ENCODE measurements at regions not wholly inside any gene's neighbourhood (a gene's known extent, or its start where the extent isn't known, plus 50 kb on each side); places are given as distances from the start of the nearest gene placed in this dataset.

GRCh38 chr10:130485236-130485957, 349.2 kb downstream of the GLRX3 start:
- no peak for TF ChIP-seq CTCF (IDR thresholded peaks at IDR 0.05; ENCODE audit: insufficient read depth, low read length, poor library complexity, severe bottlenecking)
- DNase-seq (ENCODE audit: extremely low read depth, insufficient read length) = no peak

GRCh38 chr10:130485958-130486895, 350.0 kb downstream of the GLRX3 start:
- TF ChIP-seq CTCF (IDR thresholded peaks at IDR 0.05; ENCODE audit: insufficient read depth, low read length, poor library complexity, severe bottlenecking) = no peak
- DNase-seq (ENCODE audit: extremely low read depth, insufficient read length) = no peak

More at GRCh38 chr10:130485236-130485957, 349.2 kb downstream of the GLRX3 start:
- H3K36me3 ChIP-seq (ENCODE audit: control insufficient read depth, insufficient read depth, low read length) = no peaks in the 10 kb centered on the region
- H3K27me3 ChIP-seq (replicated peaks; ENCODE audit: control insufficient read depth, insufficient read depth, low read length) = no peaks in the 10 kb centered on the region
- no peak overlapping the region for H3K4me3 ChIP-seq (replicated peaks; ENCODE audit: low read depth, low read length)

GRCh38 chr10:130486906-130487305, 350.7 kb downstream of the GLRX3 start:
- TF ChIP-seq CTCF (IDR thresholded peaks at IDR 0.05; ENCODE audit: insufficient read depth, low read length, poor library complexity, severe bottlenecking) = no peak
- no peak for DNase-seq (ENCODE audit: extremely low read depth, insufficient read length)
- H3K4me3 ChIP-seq (replicated peaks; ENCODE audit: low read depth, low read length) = no peak overlapping the region
- H3K27me3 ChIP-seq (replicated peaks; ENCODE audit: control insufficient read depth, insufficient read depth, low read length) = no peaks in the 10 kb centered on the region
- H3K36me3 ChIP-seq (ENCODE audit: control insufficient read depth, insufficient read depth, low read length) = no peaks in the 10 kb centered on the region

More at GRCh38 chr10:130485958-130486895, 350.0 kb downstream of the GLRX3 start:
- Histone ChIP-seq H3K36me3 (ENCODE audit: control insufficient read depth, insufficient read depth, low read length) (no peaks in the 10 kb centered on the region), H3K4me3 (replicated peaks; ENCODE audit: low read depth, low read length) (no peak overlapping the region), H3K27me3 (replicated peaks; ENCODE audit: control insufficient read depth, insufficient read depth, low read length) (no peaks in the 10 kb centered on the region)

GRCh38 chr10:130487566-130487965, 351.4 kb downstream of the GLRX3 start:
- no peak for DNase-seq (ENCODE audit: extremely low read depth, insufficient read length)
- no peaks in the 10 kb centered on the region for H3K36me3 ChIP-seq (ENCODE audit: control insufficient read depth, insufficient read depth, low read length)
- no peak for TF ChIP-seq CTCF (IDR thresholded peaks at IDR 0.05; ENCODE audit: insufficient read depth, low read length, poor library complexity, severe bottlenecking)
- no peaks in the 10 kb centered on the region for H3K27me3 ChIP-seq (replicated peaks; ENCODE audit: control insufficient read depth, insufficient read depth, low read length)
- H3K4me3 ChIP-seq (replicated peaks; ENCODE audit: low read depth, low read length) = no peak overlapping the region

GRCh38 chr10:130489891-130490290, 353.7 kb downstream of the GLRX3 start:
- Histone ChIP-seq H3K4me3 (replicated peaks; ENCODE audit: low read depth, low read length) (no peak overlapping the region), H3K36me3 (ENCODE audit: control insufficient read depth, insufficient read depth, low read length) (no peaks in the 10 kb centered on the region), H3K27me3 (replicated peaks; ENCODE audit: control insufficient read depth, insufficient read depth, low read length) (no peaks in the 10 kb centered on the region)
- no peak for TF ChIP-seq CTCF (IDR thresholded peaks at IDR 0.05; ENCODE audit: insufficient read depth, low read length, poor library complexity, severe bottlenecking)
- DNase-seq (ENCODE audit: extremely low read depth, insufficient read length) = no peak
